ENCODE measurements at regions not wholly inside any gene's neighbourhood (a gene's known extent, or its start where the extent isn't known, plus 50 kb on each side); places are given as distances from the start of the nearest gene placed in this dataset.

- DNase-seq (ENCODE audit: low spot score), result no peak
- intact Hi-C loops (cut with DNase I), result no loop called here
Observed at GRCh38 chr3:159082519-159082918, 280.7 kb downstream of the MFSD1 start.

DNA sequence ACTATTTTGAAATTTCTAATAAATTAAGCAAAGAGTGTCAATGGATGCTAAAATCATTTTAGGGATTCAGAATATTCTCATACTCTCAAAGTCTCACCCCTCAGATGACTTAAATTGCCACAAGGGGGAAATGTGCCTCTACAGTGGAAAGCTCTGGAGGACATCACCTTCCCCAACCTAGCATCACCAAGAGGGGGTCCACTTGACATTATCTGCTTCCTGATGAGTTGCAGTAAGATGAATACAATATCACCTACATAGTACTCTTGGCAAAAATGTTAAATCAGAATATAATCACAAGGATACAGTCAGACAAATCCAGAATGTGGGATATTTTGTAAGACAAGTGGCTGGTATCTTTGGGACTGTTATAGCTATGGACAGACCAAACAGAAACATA is 290.1 kb downstream of the MFSD1 start:
- intact Hi-C loops (cut with DNase I), result no loop called here
- no peak for DNase-seq (ENCODE audit: low spot score)

DNA sequence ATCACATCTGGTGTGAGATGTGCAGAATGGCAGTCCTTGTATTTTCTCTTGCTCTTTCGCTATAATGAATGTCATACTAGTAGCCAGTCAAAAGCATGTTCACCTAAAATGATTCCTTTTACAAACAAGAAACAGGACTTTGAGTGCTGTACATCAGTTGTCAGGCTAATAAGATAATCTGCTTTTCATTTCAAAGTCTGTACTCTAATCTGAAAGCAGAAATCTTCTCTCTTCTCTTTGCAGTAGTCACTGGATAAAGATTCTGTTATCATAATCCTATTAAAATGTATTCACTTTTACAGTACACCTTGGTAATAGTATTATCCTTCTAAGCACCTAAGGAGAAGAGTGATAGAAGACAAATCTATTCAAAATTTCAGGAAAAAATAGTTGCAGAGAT is 300.1 kb downstream of the MFSD1 start:
- no peak for DNase-seq (ENCODE audit: low spot score)
- intact Hi-C loops (cut with DNase I), result no loop called here

DNA sequence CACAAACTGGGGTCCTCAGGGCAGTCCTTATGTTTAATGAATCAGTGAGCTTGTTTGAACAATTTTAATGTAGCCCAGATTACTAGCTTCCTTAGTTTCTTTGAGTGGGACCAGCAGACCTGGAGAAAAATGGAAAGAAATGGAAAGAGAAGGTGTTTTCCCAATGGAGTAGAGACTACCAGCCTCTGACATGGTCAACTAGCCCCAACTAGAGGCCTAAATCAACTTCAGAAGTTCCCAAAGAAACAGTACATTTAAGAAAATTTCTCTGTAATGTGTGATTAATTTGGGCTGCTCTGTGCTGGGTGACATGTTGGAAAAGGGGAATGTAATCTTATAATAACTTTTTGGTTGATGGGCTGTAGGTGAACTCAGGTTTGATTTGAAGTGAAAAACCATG is 310.9 kb downstream of the MFSD1 start:
- intact Hi-C loops (cut with DNase I), result no loop called here
- DNase-seq (ENCODE audit: low spot score), result no peak

DNA sequence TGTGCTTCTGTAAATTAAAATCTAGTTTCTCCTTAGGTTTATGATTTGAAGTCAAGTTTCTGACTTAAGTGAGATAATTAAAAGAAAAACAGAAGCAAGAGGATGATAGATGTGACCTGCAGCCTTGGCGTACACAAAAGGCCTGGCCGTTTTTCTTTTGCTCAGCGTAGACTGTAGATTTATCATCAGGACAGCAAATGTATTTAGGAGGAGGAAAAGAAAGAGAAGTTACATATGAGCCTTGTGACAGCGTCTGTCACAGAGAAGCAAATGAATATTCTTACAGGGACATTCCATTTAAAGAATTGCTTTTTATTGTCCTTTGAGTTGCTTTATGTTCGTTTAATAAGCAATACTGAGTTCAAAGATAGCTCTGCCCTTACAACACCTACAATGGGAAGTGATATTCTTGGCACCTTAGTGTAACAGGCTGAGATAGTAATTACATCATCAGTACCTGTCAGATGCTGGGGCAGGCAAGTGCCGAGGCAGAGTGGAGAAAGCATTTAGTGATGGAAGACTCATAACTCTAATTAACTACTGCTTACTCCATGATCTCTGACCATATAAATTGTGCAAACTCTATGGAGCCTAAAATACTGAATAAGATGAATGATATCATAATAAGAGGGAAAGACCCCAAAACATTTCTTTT is 311.5 kb downstream of the MFSD1 start:
- intact Hi-C loops (cut with DNase I), result no loop called here
- no peak for DNase-seq (ENCODE audit: low spot score)

DNA sequence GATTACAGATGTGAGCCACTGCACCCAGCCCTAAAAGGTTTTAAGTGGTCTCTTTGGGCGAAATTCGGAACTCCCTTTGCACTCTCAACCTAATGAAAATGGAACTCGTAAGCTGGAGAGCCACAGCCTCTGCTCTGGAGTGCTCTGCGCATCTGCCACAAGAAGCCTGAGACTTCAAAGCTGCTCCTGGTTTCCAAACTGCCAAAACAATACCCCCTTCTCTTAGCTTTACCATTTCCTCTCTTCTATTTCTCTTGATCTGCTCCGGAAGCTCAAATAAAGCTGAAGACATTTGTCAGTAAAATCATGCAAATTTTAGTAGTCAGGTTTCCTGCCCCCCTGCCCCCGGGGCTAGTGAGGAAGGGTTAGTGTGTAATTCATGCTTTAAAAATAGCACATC is 312.7 kb downstream of the MFSD1 start:
- intact Hi-C loops (cut with DNase I), result loop anchor here in 1 of 2 donors (2.0 kb wide), 1 partner anchor 44 kb away; no protein-coding TSS in a partner anchor
- DNase-seq (ENCODE audit: low spot score), result no peak

DNA sequence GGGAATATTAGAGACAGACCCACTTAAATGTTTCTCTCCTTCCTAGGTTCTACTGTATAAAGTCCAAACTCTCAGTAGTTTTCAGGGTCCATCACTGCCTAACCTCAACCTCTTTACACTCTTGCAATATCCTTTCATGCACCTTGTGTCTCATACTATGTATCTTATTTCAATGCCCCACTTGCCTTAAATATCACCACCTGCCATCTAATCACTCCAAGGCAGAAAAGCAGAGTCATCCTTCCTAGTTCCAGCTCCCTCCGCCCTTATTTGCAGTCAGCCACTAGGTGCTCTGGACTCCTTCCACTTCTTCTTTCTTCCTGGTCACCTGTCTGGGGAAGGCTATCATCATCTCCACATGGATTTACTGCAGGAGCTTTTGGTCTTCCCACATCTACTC is 322.0 kb downstream of the MFSD1 start:
- no peak for DNase-seq (ENCODE audit: low spot score)
- intact Hi-C loops (cut with DNase I), result no loop called here

DNA sequence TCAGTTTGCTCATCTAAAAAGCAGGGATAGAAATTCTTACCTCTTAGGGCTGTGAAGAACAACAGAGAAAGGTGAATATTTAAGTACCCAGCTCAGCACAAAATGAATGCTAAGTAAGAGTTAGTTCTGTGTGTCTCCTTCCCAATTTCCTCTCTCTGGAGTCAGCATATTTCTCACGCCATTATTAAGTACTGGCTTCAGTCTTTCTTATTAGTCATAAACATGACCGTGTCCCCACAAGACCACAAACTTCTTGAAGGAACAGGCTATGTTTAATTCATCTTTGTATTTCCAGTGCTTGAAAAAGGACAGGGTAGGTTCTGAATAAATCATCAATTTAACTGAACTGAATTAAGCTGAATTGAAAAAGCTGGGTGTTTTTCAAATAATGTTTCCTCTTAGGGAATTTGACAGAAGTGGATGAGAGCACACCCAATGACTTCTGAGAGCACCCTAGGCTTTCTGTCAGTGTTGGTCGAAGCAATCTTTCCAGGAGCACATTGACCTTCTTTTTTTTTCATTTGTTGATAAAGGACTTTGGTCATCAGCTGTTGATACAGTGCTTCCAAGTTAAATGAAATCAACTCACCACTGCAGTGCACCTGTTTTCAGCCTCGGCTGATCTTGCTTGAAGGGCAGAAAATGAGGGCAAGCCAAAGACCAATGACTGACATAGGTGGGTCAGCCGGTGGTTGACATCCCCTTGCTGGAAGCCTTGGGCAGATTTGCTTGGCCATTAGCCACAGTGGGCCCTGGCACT is 324.6 kb downstream of the MFSD1 start:
- DNase-seq (ENCODE audit: low spot score), result no peak
- intact Hi-C loops (cut with DNase I), result no loop called here

- intact Hi-C loops (cut with DNase I), result no loop called here
- DNase-seq (ENCODE audit: low spot score), result no peak
Observed at GRCh38 chr3:159127021-159127392, 325.2 kb downstream of the MFSD1 start.

DNA sequence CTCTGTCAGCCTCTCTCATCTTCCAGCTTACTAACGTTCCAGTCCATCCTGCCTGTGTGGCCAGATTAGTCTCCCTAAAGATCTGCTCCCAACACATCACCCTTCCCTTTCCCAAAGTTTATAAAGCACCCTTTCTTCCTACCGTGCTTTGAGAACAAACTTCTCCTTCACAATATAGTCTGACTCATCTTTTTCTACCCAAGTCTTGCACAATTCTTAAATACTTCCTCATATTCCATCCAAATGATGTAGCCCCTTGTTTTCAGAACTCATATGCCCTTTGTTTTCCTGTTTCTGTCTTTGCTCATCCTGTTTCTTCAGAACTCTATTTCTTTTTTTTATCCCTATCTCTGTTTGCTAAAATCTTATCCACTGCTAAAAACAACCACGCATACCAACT is 326.8 kb downstream of the MFSD1 start:
- no peak for DNase-seq (ENCODE audit: low spot score)
- intact Hi-C loops (cut with DNase I), result no loop called here

- intact Hi-C loops (cut with DNase I), result no loop called here
- no peak for DNase-seq (ENCODE audit: low spot score)
Observed at GRCh38 chr3:159130108-159130507, 328.3 kb downstream of the MFSD1 start.

DNA sequence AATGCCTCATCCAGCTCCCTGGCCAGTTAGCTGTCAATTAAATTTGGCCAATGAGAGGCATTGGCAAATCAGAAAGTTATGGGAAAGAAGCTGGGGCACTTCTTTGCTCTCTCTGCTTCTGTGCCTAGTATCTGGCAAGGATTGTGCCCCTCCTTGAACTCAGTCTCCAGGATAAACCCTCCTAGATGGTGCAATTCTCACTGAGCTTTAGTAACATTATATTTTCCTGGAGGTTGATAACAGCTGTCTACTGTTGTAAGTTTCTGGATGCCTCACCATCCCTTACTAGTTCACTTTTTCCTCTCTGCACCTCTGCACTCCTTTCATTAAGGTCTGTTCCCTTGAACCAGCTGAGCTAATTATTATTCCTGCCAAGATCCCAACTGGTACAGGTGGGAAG is 329.5 kb downstream of the MFSD1 start:
- DNase-seq (ENCODE audit: low spot score), result no peak
- intact Hi-C loops (cut with DNase I), result no loop called here

- DNase-seq (ENCODE audit: low spot score), result no peak
- intact Hi-C loops (cut with DNase I), result no loop called here
Observed at GRCh38 chr3:159137949-159138348, 336.1 kb downstream of the MFSD1 start.

- DNase-seq (ENCODE audit: low spot score), result no peak
- intact Hi-C loops (cut with DNase I), result no loop called here
Observed at GRCh38 chr3:159139326-159139725, 337.5 kb downstream of the MFSD1 start.

GRCh38 chr3:159144472-159144871 is 342.6 kb downstream of the MFSD1 start:
- intact Hi-C loops (cut with DNase I), result no loop called here
- DNase-seq (ENCODE audit: low spot score), result no peak

DNA sequence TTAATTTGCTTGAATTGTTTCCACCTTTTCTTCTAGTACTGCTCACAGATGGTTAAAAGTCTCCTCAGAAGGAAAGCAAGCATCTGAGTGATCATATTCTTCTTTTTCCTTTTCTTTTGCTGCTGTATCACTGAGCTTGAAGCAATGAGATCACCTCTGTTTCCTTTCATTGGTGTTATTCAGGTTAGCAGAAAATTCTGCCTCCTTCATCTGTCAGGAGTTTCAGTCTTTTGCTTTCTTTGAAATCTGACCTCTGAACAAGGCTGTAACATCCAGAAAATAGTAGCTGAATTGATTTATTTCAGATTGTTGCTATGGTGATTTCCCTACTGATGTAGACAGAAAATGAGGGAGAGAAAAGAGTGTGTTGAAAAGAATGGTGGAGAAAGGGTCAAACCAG is 343.0 kb downstream of the MFSD1 start:
- intact Hi-C loops (cut with DNase I), result no loop called here
- DNase-seq (ENCODE audit: low spot score), result no peak

GRCh38 chr3:159146392-159146791 is 344.5 kb downstream of the MFSD1 start:
- no peak for DNase-seq (ENCODE audit: low spot score)
- intact Hi-C loops (cut with DNase I), result no loop called here

- DNase-seq (ENCODE audit: low spot score), result no peak
- intact Hi-C loops (cut with DNase I), result no loop called here
Observed at GRCh38 chr3:159146856-159147435, 345.1 kb downstream of the MFSD1 start.

- no peak for DNase-seq (ENCODE audit: low spot score)
- intact Hi-C loops (cut with DNase I), result no loop called here
Observed at GRCh38 chr3:159147813-159148212, 346.0 kb downstream of the MFSD1 start.

DNA sequence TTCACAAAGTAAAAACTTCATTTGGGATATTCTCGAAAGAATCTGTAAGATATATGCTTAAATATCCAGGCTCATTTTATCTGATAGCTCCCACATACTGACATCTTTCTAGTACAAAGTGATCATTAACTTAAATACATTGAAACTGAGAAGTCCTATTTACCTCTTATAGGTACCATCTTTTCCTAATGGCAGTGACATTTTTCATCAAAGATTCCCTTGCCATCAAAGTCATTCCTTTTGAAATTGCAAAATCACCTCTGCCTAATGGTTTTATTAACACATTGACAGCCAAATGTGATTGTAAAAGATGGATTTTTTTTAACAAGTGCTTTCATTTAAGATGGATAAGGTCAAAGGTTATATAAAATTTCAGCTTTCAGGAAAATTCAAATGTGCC is 346.6 kb downstream of the MFSD1 start:
- intact Hi-C loops (cut with DNase I), result no loop called here
- no peak for DNase-seq (ENCODE audit: low spot score)

DNA sequence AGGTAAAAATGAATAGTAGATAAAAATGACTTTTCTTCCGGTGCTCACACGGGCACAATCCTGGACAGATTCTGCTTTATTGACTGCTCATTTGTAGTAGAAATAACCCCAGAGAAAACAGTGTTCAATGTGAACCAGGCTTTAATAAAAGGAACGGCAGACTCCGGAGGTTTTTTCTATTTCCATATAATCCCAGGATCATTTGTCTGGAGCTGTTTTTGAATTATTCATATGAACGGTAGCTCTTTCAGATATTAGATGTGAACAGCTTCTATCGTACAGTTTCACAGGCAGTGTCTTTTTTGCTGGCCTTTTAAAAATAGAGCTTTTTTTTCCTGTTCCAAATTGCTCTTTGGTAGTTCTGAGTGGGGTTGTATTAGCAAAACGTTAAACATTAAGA is 347.3 kb downstream of the MFSD1 start:
- DNase-seq (ENCODE audit: low spot score), result no peak
- intact Hi-C loops (cut with DNase I), result no loop called here
